Stromal cell of bone marrow (primary cell): ENCODE measurements at regions not wholly inside any gene's neighbourhood (a gene's known extent, or its start where the extent isn't known, plus 50 kb on each side); places are given as distances from the start of the nearest gene placed in this dataset.
A peak's percentile ranks its signal among the peaks of the same experiment; 100 is the strongest.
"Not testable (repeated sequence)": the region's sequence is repeated elsewhere in the genome, so short reads cannot be mapped to it uniquely, and the experiment has no call there.

Source experiments
- DNase-seq: peaks from one replicate; pipeline ENCODE4 v3.0.0-alpha.2; 2012; ENCODE audit warnings: low read depth

DNA sequence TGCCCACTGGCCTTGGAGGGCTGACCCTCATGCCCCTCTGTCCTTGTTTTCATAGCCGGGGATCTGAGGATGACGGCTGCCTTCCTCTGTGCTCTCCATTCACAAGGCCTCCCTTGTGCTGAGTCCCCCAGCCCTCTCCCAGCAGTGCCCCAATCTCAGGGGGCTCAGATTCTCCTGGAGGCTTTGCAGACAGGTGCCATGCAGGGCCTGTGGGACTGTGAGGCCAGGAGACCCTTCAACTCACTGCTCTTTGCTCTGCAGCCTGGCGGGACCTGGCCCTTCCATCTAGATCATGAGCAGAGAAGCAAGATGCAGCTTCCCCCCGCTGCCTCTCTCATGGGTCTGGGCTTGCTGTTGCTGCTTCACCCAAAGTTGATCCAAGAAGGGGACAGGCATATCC is 356.0 kb downstream of the BCL11B start:
- DNase-seq: no peak

DNA sequence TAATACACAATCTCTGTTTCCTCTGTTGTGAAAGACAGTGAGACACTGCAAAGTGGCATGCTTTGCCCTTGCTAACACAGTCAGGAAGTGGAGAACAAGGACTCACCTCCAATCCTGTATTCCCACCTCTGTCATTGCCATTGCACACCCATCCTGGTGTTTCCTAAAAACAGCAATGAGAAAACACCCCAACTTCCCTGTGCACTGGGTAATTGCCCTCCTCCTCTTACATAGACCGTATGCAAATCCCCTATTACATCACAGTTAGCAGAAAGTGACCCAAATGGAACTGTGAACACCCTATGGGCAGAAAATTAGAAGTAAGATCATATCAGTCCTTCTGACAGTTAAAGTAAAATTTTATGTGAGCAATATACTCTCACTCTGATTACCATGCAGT is 355.5 kb downstream of the BCL11B start:
- no peak for DNase-seq

- no peak for DNase-seq
These were observed 352.6 kb downstream of the BCL11B start for GRCh38 chr14:98919434-98919833.

DNA sequence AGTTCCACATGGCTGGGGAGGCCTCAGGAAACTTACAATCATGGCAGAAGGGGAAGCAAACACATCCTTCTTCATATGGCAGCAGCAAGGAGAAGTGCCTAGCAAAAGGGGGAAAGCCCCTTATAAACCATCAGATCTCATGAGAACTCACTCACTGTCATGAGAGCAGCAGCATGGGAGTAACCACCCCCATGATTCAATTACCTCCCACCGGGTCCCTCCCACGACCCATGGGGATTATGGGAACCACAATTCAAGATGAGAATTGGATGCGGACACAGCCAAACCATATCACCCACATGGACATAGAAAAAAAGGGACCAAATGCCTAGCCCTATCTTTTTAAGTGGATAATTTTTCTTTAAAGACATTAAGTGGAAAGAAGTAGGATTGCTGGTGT is 350.7 kb downstream of the BCL11B start:
- DNase-seq: not testable (repeated sequence)

DNA sequence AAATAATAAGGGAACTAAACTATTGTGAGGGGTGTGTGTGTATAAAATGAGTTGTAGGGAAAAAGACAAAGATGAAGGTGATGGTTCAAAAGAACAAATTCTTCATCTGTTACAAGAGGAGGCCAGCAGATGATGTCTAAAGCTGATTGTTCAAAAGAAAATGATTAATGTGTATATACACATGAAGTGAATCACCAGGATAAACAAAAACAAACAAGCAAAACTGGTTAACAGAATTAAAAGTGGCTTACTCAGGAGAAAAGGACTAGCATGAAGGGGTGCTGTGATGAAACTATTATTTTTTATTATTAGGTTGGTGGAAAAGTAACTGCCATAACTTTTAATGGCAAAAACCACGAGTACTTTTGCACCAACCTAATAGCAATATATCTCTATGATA is 348.4 kb downstream of the BCL11B start:
- DNase-seq: no peak

DNA sequence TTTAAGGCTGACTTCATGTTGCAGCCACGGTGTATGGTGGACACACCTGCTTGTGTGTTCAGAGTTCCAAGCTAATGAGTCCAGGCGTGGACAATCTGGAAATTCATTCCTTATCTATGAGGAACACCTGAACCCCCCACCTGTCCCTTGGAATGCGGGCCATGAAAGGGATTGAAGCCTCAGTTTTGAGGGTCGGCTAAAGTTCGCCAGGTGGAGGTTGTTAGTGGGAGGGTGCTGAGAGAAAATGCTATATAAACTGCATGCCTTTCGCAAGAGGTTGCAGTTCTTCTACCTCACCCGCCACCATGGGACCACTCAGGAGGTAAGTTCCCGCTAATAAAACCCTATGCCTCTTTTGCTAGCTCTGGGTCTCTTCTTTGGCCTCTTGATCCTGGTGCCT is 348.0 kb downstream of the BCL11B start:
- no peak for DNase-seq

- no peak for DNase-seq
These were observed 346.5 kb downstream of the BCL11B start for GRCh38 chr14:98925354-98926040.

- no peak for DNase-seq
These were observed 345.9 kb downstream of the BCL11B start for GRCh38 chr14:98926146-98926545.

DNA sequence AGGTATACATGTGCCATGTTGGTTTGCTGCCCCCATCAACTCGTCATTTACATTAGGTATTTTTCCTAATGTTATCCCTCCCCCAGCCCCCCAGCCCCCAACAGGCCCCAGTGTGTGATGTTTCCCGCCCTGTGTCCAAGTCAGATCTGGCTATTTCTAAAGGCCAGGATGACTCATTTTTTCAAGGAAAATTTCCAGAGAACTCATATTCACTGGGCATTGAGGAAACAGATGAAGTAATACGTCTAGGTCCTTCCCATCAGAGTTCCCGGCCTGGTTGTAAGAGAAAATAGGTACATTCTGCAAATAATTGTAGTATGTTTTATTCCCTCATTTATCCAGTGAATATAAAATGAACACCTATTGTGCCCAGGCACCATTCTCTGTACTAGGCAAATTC is 345.2 kb downstream of the BCL11B start:
- peak; percentile 18 for DNase-seq

- DNase-seq: no peak
These were observed 344.0 kb downstream of the BCL11B start for GRCh38 chr14:98927986-98928385.

- DNase-seq: no peak
These were observed 343.6 kb downstream of the BCL11B start for GRCh38 chr14:98928418-98928817.

- DNase-seq: no peak
These were observed 340.9 kb downstream of the BCL11B start for GRCh38 chr14:98931126-98931525.

- DNase-seq: no peak
These were observed 340.1 kb downstream of the BCL11B start for GRCh38 chr14:98931911-98932310.

- DNase-seq: no peak
These were observed 339.3 kb downstream of the BCL11B start for GRCh38 chr14:98932431-98933325.

DNA sequence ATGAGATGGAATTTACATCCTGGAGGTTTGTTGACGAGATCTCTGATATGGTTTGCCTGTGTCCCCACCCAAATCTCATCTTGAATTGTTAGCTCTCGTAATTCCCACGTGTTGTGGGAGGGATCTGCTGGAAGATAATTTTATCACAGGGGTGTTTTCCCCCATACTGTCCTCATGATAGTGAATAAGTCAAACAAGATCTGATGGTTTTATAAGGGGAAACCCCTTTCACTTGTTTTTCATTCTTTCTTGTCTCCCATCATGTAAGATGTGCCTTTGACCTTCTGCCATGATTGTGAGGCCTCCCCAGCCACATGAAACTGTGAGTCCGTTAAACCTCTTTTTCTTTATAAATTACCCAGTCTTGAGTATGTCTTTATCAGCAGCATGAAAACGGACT is 337.4 kb downstream of the BCL11B start:
- not testable (repeated sequence) for DNase-seq

DNA sequence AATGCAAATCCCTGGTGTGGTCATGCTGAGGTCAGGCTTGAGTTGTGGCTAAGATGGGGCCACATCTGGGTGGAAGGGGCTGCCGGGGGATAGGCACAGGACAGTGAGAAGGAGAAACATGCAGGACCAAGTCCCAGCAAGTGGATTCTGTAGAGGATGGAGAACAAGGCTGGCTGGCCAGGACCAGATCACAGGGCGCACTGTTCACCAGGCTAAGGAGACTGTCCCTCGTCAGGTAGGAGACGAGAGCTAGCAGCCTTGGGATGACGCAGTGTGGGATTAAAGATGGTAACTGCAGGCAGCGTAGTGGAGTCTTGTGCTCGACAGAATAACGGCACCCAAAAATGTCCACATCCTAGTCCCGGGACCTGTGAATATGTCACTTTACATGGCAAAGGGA is 336.1 kb downstream of the BCL11B start:
- DNase-seq: no peak

- no peak for DNase-seq
These were observed 335.0 kb downstream of the BCL11B start for GRCh38 chr14:98937021-98937420.

- no peak for DNase-seq
These were observed 334.1 kb downstream of the BCL11B start for GRCh38 chr14:98937712-98938505.

GRCh38 chr14:98940693-98941437 is 331.1 kb downstream of the BCL11B start:
- no peak for DNase-seq

- DNase-seq: no peak
These were observed 330.5 kb downstream of the BCL11B start for GRCh38 chr14:98941481-98941880.

GRCh38 chr14:98943907-98944306 is 328.1 kb downstream of the BCL11B start:
- DNase-seq: no peak

- DNase-seq: no peak
These were observed 327.0 kb downstream of the BCL11B start for GRCh38 chr14:98944989-98945388.
